AG09309 (cell line): ENCODE measurements at regions not wholly inside any gene's neighbourhood (a gene's known extent, or its start where the extent isn't known, plus 50 kb on each side); places are given as distances from the start of the nearest gene placed in this dataset.

Experiments
- DNase-seq: peaks from one replicate; pipeline ENCODE4 v3.0.0-alpha.2; 2010; ENCODE audit warnings: low read depth
- H3K4me3 ChIP-seq: 2 replicates; pipeline ENCODE4 v1.5.1; 2011; ENCODE audit warnings: mild to moderate bottlenecking, low read depth, low read length, moderate library complexity; ENCODE audit not compliant: control insufficient read depth
- CTCF ChIP-seq: IDR thresholded peaks from 2 replicates; pipeline ENCODE4 v1.5.1; 2011; ENCODE audit warnings: mild to moderate bottlenecking, low read depth, low read length, inconsistent platforms; ENCODE audit not compliant: insufficient read depth, control insufficient read depth; ENCODE audit errors: missing control alignments

GRCh38 chr10:30769361-30769760 is 139.8 kb upstream of the LYZL2 start:
- TF ChIP-seq CTCF = no peak
- no peak for DNase-seq
- H3K4me3 ChIP-seq = no peak overlapping the region

GRCh38 chr10:30765616-30766015 is 136.1 kb upstream of the LYZL2 start:
- no peak overlapping the region for H3K4me3 ChIP-seq
- no peak for DNase-seq
- no peak for TF ChIP-seq CTCF

GRCh38 chr10:30765022-30765615 is 135.6 kb upstream of the LYZL2 start:
- no peak for DNase-seq
- TF ChIP-seq CTCF = no peak

GRCh38 chr10:30763918-30764317 is 134.4 kb upstream of the LYZL2 start:
- no peak for TF ChIP-seq CTCF
- no peak overlapping the region for H3K4me3 ChIP-seq
- DNase-seq = no peak

More at GRCh38 chr10:30765022-30765615, 135.6 kb upstream of the LYZL2 start:
- no peak overlapping the region for H3K4me3 ChIP-seq

- TF ChIP-seq CTCF = no peak
- no peak for DNase-seq
Measured at GRCh38 chr10:30762620-30763019, 133.1 kb upstream of the LYZL2 start.

GRCh38 chr10:30759423-30759822 is 129.9 kb upstream of the LYZL2 start:
- DNase-seq = no peak
- H3K4me3 ChIP-seq = no peak overlapping the region
- TF ChIP-seq CTCF = no peak

More at GRCh38 chr10:30762620-30763019, 133.1 kb upstream of the LYZL2 start:
- no peak overlapping the region for H3K4me3 ChIP-seq
